KMS-11 (cell line): ENCODE measurements at regions not wholly inside any gene's neighbourhood (a gene's known extent, or its start where the extent isn't known, plus 50 kb on each side); places are given as distances from the start of the nearest gene placed in this dataset.

Source experiments
- H2AFZ ChIP-seq: fragments of 200-600 bp; sonication (generic); 2 replicates; pipeline ENCODE4 v1.6.1; 2016; ENCODE audit warnings: antibody characterized with exemption, mixed run types, low read depth
- H3K27ac ChIP-seq: fragments of 200-600 bp; sonication (generic); 2 replicates; pipeline ENCODE4 v1.6.1; 2016; ENCODE audit warnings: mild to moderate bottlenecking, mixed run types
- H3K27me3 ChIP-seq: fragments of 200-600 bp; sonication (generic); 2 replicates; pipeline ENCODE4 v1.6.1; 2017; ENCODE audit warnings: mild to moderate bottlenecking, low read depth, mixed run types, moderate library complexity; ENCODE audit not compliant: insufficient read depth
- H3K36me3 ChIP-seq: fragments of 200-600 bp; sonication (generic); 2 replicates; pipeline ENCODE4 v1.6.1; 2017; ENCODE audit warnings: mild to moderate bottlenecking, mixed run types; ENCODE audit not compliant: insufficient read depth
- H3K4me1 ChIP-seq: fragments of 200-600 bp; sonication (generic); 2 replicates; pipeline ENCODE4 v1.6.1; 2016; ENCODE audit warnings: mild to moderate bottlenecking, low read depth, mixed run types; ENCODE audit not compliant: poor library complexity, severe bottlenecking
- H3K4me2 ChIP-seq: fragments of 200-600 bp; sonication (generic); 2 replicates; pipeline ENCODE4 v1.7.0; 2016; ENCODE audit warnings: mild to moderate bottlenecking, mixed run types
- H3K4me3 ChIP-seq: fragments of 200-600 bp; sonication (generic); IDR thresholded peaks from 2 replicates; pipeline ENCODE4 v1.6.1; 2017; ENCODE audit warnings: low read depth, low read length, mixed read lengths; ENCODE audit not compliant: insufficient read depth
- H3K79me2 ChIP-seq: fragments of 200-600 bp; sonication (generic); 2 replicates; pipeline ENCODE4 v1.6.1; 2016; ENCODE audit warnings: low read depth, mixed run types; ENCODE audit not compliant: insufficient read depth
- H3K9ac ChIP-seq: fragments of 200-600 bp; sonication (generic); 2 replicates; pipeline ENCODE4 v1.6.1; 2016; ENCODE audit warnings: mild to moderate bottlenecking, mixed run types
- H4K20me1 ChIP-seq: fragments of 200-600 bp; sonication (generic); 2 replicates; pipeline ENCODE4 v1.6.1; 2016; ENCODE audit warnings: mild to moderate bottlenecking, mixed run types; ENCODE audit not compliant: insufficient read depth
- TF ChIP-seq, protein P1 (sequence below): fragments of 200-600 bp; sonication (generic); conservative IDR thresholded peaks from 2 replicates; pipeline ENCODE4 v1.6.1; 2017; ENCODE audit warnings: low read depth, mild to moderate bottlenecking, antibody characterized with exemption, low read length, moderate library complexity, mixed read lengths

DNA sequence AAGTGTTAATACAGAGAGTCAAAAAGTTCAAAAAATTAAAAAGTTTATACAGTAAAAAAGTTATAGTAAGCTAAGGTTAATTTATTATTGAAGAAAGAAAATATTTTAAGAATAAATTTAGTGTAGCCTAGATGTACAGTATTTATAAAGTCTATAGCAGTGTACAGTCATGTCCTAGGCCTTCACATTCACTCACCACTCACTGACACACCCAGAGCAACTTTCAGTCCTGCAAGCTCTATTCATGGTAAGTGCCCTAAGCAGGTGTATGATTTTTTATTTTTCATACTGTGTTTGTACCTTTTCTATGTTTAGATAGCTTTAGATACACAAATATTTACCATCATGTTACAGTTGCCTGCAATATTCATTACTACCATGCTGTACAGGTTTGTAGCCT lies 108.9 kb downstream of the FHIP1A start:
- H3K79me2 ChIP-seq: no peaks in the 10 kb centered on the region
- H4K20me1 ChIP-seq: no peaks in the 10 kb centered on the region
- no peak overlapping the region for H3K9ac ChIP-seq
- TF ChIP-seq, protein P1, sequence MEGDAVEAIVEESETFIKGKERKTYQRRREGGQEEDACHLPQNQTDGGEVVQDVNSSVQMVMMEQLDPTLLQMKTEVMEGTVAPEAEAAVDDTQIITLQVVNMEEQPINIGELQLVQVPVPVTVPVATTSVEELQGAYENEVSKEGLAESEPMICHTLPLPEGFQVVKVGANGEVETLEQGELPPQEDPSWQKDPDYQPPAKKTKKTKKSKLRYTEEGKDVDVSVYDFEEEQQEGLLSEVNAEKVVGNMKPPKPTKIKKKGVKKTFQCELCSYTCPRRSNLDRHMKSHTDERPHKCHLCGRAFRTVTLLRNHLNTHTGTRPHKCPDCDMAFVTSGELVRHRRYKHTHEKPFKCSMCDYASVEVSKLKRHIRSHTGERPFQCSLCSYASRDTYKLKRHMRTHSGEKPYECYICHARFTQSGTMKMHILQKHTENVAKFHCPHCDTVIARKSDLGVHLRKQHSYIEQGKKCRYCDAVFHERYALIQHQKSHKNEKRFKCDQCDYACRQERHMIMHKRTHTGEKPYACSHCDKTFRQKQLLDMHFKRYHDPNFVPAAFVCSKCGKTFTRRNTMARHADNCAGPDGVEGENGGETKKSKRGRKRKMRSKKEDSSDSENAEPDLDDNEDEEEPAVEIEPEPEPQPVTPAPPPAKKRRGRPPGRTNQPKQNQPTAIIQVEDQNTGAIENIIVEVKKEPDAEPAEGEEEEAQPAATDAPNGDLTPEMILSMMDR: no peak
- H3K36me3 ChIP-seq: no peaks in the 10 kb centered on the region
- no peak overlapping the region for H3K27ac ChIP-seq
- no peaks in the 10 kb centered on the region for H3K4me1 ChIP-seq
- H3K4me2 ChIP-seq: no peak overlapping the region
- H2AFZ ChIP-seq: no peak overlapping the region
- no peaks in the 10 kb centered on the region for H3K27me3 ChIP-seq
- no peak overlapping the region for H3K4me3 ChIP-seq

DNA sequence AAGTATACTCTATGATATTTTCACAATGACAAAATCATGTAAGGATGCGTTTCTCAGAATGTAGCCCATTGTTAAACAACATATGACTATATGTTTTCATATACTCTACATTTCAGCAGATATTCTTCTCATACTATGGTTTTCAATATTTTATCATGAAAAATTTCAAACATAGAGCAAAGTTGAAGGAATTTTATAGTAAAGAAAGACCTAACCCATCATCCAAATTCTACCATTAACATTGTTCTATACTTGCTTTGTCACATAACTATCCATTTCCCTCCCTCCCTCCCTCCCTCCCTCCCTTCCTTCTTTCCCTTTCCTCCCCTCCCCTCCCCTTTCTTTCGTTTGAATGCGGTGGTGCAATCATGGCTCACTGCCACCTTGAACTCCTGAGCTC lies 109.4 kb downstream of the FHIP1A start:
- H2AFZ ChIP-seq: no peak overlapping the region
- H3K4me3 ChIP-seq: no peak overlapping the region
- TF ChIP-seq, protein P1: no peak
- H3K27ac ChIP-seq: no peak overlapping the region
- no peaks in the 10 kb centered on the region for H4K20me1 ChIP-seq
- no peaks in the 10 kb centered on the region for H3K4me1 ChIP-seq
- H3K79me2 ChIP-seq: no peaks in the 10 kb centered on the region
- H3K27me3 ChIP-seq: no peaks in the 10 kb centered on the region
- no peak overlapping the region for H3K9ac ChIP-seq
- H3K4me2 ChIP-seq: no peak overlapping the region
- H3K36me3 ChIP-seq: no peaks in the 10 kb centered on the region

DNA sequence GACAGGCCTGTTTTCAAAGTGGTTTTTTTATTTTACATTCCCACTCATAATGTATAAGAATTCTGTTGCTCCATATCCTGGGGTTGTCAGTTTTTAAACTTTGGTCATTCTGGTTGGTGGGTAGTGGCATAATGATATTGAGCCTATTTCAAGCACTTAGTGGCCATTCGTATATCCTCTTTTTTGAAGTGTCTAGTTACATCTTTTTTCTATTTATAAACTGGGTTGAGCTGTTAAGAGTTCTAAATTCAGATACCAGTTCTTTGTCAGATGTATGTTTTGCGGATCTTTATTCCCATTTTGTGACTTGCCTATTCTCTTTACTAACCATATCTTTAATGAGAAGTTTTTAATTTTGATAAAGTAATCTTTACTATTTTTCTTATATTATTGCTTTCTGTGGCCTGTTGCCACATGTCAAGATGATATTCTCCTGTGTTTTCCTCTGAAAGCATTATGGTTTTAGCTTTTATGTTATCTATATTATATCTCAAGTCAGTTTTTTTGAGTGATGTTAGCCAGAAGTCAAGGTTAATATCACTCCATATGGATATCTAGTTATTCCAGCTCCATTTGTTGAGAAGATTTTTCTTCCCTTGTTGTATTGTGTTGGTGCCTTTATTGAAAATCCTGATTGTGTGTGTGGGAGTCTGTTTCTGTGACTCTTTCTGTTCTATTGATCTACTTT lies 110.9 kb downstream of the FHIP1A start:
- H3K4me2 ChIP-seq: no peak overlapping the region
- no peaks in the 10 kb centered on the region for H3K27me3 ChIP-seq
- no peaks in the 10 kb centered on the region for H3K79me2 ChIP-seq
- H3K4me1 ChIP-seq: no peaks in the 10 kb centered on the region
- no peak overlapping the region for H3K4me3 ChIP-seq
- no peak overlapping the region; the same call in 1 of the 2 replicates for H3K9ac ChIP-seq
- H2AFZ ChIP-seq: no peak overlapping the region
- H3K36me3 ChIP-seq: no peaks in the 10 kb centered on the region
- TF ChIP-seq, protein P1: no peak
- no peak overlapping the region for H3K27ac ChIP-seq
- H4K20me1 ChIP-seq: no peaks in the 10 kb centered on the region

DNA sequence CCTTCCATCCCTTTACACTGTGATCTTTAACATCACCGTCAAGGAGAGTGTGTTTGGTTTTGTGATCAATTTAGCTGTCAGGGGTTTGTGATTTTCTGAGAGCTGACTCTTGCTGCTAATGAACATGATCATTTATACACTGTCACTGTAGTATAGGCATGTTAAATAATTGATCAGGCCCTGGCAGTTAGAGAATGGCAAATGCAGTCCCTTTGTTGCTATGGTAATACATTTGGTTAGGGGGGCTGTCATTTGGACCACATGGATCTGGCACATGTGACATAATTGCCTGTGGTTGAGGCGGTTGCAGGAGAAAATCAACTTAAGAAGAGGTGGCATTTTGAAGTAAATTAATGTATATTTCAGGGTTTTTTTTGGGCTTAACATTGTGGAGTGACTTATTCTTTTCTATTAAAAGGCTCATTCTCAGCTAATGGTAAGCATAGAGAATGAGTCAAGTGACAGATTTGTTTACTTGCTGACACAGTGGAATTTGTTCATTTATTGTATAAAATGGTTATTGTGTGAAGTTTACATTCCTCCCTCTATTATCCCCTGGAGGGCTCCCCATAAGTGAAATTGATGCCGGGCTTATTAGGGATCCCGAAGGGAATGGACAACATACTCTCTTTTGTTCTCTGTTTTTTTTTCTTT lies 114.0 kb downstream of the FHIP1A start:
- no peak overlapping the region for H3K27ac ChIP-seq
- TF ChIP-seq, protein P1: no peak

More for the DNA sequence above, 114.0 kb downstream of the FHIP1A start:
- no peaks in the 10 kb centered on the region for H3K4me1 ChIP-seq
- no peak overlapping the region for H3K9ac ChIP-seq
- no peak overlapping the region for H3K4me2 ChIP-seq
- no peaks in the 10 kb centered on the region for H4K20me1 ChIP-seq
- no peak overlapping the region for H3K4me3 ChIP-seq
- no peak overlapping the region for H2AFZ ChIP-seq
- no peaks in the 10 kb centered on the region for H3K79me2 ChIP-seq
- no peaks in the 10 kb centered on the region for H3K36me3 ChIP-seq
- H3K27me3 ChIP-seq: no peaks in the 10 kb centered on the region
